HL-60 (cell line): ENCODE measurements at regions not wholly inside any gene's neighbourhood (a gene's known extent, or its start where the extent isn't known, plus 50 kb on each side); places are given as distances from the start of the nearest gene placed in this dataset.
"Not testable (repeated sequence)": the region's sequence is repeated elsewhere in the genome, so short reads cannot be mapped to it uniquely, and the experiment has no call there.

Experiments
- DNase-seq, 2 experiments: peaks; one replicate each; pipeline ENCODE4 v3.0.0-alpha.2; 2010 to 2020; ENCODE audit warnings: low read depth in 1 of 2, low spot score in 1 of 2
- H3K27ac ChIP-seq: fragments of 250-450 bp; sonication (Bioruptor Pico); replicated peaks from 2 replicates; pipeline ENCODE4 v1.5.1; 2020; ENCODE audit warnings: mild to moderate bottlenecking, moderate library complexity
- H3K27me3 ChIP-seq: fragments of 250-450 bp; sonication (Bioruptor Pico); 2 replicates; pipeline ENCODE4 v1.5.1; 2021; ENCODE audit warnings: mild to moderate bottlenecking, moderate library complexity; ENCODE audit not compliant: insufficient read depth, poor library complexity, severe bottlenecking
- H3K4me3 ChIP-seq: replicated peaks from 2 replicates; pipeline ENCODE4 v1.5.1; 2011; ENCODE audit warnings: mild to moderate bottlenecking, control low read depth, low read length; ENCODE audit not compliant: insufficient read depth
- GABPA ChIP-seq: IDR thresholded peaks from 2 replicates; pipeline ENCODE4 v1.6.1; 2012; ENCODE audit warnings: low read depth
- POLR2AphosphoS5 ChIP-seq: IDR thresholded peaks from 2 replicates; pipeline ENCODE4 v1.6.1; 2012; ENCODE audit warnings: low read depth
- REST ChIP-seq: IDR thresholded peaks from 2 replicates; pipeline ENCODE4 v1.6.1; 2012; ENCODE audit warnings: low read depth; ENCODE audit not compliant: insufficient replicate concordance
- SPI1 ChIP-seq: IDR thresholded peaks from 2 replicates; pipeline ENCODE4 v1.6.1; 2012; ENCODE audit warnings: low read depth, mild to moderate bottlenecking, borderline replicate concordance

- Histone ChIP-seq H3K4me3 (no peak overlapping the region), H3K27ac (no peak overlapping the region), H3K27me3 (no peaks in the 10 kb centered on the region)
- TF ChIP-seq SPI1 = no peak
- TF ChIP-seq POLR2AphosphoS5 = no peak
- TF ChIP-seq GABPA = no peak
- no peak for TF ChIP-seq REST
- DNase-seq = no peak
These were observed 54.4 kb upstream of the HCN1 start for GRCh38 chr5:45750574-45750973.

GRCh38 chr5:45748511-45748910 is 52.3 kb upstream of the HCN1 start:
- not testable (repeated sequence) for H3K27ac ChIP-seq, H3K4me3 ChIP-seq, DNase-seq, H3K27me3 ChIP-seq
